ENCODE measurements at regions not wholly inside any gene's neighbourhood (a gene's known extent, or its start where the extent isn't known, plus 50 kb on each side); places are given as distances from the start of the nearest gene placed in this dataset.

DNA sequence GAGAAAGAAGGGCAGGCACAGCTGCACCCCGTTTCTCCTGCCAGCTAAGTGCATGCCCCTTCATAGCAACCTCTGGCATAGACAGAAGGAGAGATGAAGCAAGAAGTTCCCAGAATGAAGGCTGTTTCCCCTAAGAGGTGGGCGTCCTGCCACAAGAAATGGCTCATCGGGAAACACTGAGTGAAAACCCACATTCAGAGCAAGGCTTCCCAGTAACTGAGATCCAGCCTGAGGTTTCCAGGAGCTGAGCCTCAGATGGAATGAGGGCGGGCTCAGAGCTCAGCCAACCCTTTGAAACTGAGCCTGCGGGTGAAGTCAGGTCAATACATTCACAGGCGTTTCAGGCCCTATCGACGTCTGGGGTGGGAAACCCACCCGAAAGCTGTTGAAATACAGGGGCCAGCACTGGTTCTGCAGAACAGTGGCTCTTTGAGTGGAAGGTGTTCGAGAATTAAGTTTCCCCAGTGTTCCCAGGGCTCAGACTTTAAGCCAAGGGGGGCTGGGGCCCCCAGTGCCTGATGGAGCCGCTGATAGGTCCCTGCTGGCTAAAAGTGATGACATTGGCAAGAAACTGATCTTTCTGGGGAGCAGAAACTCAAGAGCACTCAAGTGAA, 510.2 kb downstream of the RPS24 start:
- DNase-seq (ENCODE audit: low spot score) = no peak

DNA sequence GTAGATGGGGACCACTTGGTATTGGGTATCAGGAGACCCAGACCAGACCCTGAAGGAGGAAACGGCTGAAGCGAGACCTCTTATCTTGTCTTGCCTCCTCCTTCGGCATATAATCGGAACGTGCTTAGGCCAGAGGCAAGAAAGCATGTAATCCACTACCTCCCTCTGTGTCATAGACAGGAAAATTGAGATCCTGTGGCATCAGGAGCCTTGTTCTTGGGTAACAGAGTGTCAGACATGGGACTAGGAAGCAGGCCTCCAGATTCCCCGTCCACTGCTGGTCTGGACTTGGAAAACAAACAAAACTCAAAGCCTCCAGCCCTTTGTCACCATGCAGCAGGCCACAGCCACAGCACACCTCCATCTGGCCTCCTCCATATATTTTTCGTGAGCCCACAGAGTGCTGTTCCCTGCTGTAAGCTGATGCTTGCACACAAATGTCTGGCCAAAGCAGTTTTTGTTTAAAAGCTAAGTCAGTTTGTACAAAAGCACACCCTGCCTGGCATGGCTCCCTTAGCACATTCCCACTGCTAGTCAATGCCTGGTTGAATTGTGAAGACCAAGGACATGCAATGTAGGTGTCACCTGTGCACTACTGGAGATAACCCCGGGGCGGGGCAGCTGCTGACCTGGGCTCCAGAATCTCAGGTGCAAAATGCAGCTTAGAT, 510.9 kb downstream of the RPS24 start:
- DNase-seq (ENCODE audit: low spot score) = no peak

DNA sequence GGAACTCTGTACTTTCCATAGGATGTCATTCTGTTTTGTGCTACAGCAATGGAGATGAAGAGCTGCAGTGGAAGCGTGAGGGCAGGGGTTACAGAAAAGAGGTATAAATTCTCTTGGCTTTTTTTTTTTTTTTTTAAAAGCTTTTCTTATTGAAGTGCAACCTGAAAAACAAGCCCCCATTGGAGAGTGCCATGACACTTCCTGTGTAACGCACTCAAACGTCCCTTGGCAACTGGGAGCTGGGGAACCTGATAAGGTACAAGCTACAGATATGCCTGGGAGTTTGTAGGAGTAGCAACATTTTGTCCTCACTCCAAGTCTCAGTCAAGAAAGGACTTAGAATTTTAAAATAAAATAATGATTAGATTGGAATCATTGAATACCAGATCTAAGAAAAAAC, 512.1 kb downstream of the RPS24 start:
- no peak for DNase-seq (ENCODE audit: low spot score)

DNA sequence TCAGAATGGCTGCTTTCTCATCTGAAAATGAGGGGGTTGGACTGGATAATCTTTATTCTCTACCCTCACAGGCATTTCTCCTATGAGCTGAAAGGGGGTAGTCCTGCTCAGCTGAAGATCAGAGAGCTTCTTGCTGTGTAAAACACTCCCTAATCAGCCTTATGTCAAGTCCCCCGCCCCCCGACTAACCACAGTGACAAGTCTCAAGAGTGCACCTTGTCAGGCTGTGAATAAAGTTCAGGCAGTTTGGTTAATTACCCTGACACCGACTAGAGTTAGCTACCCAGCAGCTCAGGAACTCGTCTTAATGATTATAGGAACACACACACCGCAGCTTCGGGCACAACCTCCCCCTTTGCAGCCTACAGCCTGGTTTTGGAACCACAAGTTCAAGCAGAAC, 513.7 kb downstream of the RPS24 start:
- DNase-seq (ENCODE audit: low spot score) = no peak

DNA sequence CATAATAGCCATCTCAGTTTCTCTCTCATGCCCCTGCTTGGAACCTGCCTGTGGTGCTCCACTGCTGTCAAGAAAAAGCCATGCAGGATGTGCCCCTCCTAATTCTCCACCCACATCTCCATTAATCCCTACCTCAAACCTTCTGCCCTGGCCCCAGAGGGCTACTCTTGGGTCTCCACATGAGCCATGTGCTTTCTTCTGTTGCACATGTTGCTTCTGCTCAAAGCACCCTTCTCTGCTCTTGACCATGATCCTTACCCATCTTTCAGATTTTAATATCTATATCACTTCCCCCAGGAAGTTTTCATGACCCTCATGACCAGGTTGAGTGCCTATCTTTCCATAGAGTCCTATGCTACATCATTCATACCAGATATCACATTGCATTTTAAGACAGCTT, 514.2 kb downstream of the RPS24 start:
- no peak for DNase-seq (ENCODE audit: low spot score)

DNA sequence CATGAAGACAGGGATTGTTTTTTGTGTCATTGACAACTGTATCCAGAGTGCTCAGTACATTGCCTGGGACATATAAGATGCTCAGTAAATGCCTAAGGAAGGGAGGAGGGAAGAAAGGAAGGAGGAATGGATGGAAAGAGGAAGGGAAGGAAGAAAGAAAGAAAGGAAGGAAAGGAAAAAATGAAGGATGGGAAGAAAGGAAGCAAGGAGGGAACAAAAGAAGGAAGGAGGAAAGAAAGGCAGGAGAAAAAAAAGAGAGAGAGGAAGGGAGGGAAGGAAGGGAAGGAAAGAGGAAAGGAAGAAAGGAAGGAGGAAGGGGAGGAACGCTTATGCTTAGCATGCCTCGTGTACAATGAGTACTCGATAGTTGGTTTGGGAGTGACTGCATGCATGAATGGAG, 514.7 kb downstream of the RPS24 start:
- DNase-seq (ENCODE audit: low spot score) = no peak

DNA sequence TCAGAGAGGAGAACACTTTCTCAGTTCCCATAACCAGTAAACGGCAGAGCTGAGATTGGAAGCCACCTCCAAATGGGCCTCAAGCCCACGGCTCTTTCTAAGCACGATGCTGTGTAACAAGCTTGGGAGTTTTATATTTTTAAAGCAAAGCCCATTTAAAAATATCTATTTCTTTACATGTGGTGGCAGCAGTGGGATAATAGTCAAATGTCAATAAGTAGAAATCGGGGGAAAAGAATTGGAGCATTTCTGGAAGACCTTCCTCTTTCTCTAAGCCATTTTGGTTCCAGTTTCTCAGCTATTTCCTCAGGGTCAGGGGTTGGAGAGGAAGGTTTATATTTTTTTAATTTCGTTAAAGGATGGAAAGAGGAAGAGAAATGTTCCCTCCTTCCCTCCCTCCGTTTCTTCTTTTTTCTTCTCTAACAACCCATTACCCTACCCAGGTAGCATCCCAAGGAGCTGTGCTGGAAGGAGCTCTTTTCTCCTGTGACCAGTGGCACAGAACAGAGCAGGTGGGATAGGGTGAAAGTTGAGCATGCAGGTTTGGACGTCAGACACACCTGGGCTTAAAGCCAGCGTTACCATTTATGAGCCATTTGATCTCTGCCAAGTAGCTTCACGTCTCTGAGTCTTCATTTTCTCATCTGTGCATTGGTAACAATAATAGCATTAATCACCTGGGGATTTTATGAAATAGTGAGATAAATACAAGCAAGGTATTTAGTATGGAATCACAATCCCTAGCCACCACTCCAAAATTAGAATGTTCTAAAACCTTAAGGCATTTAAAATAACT, 515.7 kb downstream of the RPS24 start:
- DNase-seq (ENCODE audit: low spot score) = no peak

DNA sequence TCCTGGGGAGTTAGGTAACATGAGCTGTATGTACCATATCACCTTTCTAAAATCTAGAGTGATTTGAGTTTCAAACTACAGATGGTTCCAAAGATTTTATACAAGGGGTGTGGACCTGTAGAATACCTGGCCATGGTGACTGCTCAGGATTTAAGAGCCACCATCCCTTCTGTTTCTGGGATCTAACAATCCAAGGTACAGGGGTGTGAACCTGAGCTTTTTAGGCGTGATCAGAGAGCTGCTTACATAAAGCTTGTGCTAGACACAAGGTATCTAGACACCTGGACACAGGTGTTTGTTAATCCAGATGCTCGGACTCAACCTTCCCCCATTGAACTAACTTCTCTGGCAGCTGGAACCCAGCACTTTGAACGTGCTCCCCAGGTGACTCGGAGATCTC, 516.4 kb downstream of the RPS24 start:
- DNase-seq (ENCODE audit: low spot score) = no peak

DNA sequence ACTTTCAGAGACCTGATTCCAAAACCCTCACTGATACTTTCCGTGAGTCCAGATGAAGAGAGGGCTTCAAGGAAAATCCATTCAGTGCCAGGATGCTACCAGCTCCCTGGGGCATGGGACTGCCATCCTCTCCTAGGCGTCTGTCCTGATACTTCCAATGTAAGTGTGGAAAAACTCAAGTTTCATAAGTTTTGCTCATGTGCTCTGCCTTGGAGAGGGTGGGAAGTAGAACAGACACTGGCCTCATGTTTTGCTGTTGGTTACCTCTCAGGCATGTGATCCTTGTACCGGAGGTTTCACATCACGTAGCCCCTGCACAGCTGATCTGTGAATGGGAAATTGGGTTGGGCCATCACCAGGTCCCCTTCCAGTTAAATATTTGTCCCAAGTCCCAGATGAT, 517.1 kb downstream of the RPS24 start:
- DNase-seq (ENCODE audit: low spot score) = no peak

DNA sequence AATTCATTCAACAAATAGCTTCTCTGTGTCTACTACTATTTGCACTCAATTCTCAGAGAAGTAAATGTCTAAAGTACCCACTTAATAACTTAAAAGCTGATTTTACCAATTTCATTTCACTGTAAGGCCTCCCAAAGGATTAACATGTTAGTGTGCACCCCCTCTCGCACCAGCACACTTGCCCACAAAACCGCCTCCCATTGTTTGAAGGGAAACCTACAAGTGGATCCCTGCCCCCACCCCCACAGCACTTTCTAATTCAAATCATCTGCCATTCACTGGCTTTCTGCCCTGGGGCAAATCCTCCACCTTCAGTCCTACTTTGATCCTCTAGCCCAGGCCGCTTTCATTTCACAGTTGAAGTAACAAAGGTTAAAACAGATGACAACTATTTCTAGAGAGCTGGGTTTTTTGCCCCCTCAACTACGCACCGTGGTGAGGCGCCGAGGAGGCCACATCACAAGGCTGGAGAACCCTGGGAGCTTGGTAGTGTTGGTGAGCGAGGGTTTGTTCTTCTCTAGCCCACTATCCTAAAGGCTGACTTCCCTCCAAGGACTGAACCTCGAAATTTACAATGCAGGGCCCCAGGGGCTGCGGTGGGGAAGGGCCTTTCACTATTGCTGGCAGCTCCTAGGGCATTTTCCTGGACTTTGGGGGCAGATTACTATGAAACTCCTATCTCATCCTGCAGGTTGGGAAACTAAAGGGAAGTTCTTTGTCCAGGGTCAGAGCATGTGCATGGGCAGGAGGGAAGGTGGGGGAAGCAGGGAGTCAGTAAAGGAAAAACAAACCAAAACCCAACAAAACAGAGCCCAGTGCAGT, 517.4 kb upstream of the ZMIZ1 start:
- no peak for DNase-seq (ENCODE audit: low spot score)

DNA sequence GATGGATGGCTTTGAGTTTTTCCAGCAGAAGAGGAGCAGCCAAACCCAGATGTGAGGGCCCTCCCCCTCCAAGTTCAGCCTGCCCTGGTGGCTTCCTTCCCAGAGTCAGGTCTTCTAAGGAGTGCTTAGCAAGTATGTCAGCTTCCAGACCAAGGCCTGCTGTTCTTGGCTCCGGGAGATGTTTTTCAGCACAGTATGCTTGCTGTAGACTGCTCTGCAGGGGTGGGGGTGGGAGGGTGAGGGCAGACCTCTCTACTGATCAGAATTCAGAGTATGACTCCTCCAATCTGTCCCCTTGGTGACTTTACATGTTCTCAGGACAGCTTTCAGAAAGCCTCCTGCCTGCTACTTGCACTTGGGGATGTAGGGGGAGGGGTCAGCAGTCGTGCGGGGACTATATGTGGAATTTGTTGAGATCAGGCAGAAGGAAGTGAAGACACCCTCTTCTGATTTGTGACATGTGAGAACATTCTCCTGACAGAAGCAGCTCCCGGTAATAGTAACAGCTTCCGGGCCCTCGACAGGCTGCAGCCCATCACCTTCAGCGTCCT, 516.4 kb upstream of the ZMIZ1 start:
- DNase-seq (ENCODE audit: low spot score) = no peak

DNA sequence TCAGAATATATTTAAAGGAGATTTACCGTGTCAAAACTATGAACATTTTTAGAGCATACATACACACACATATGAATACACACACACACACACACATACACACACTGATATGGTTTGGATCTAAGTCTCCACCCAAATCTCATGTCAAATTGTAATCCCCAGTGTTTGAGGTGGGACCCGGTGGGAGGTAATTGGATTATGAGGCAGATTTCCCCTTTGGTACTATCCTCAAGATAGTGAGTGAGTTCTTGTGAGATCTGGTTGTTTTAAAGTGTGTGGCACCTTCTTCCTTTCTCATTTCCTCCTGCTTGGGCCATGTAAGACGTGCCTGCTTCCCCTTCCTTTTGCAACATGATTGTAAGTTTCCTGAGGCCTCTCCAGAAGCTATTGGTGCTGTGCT, 515.0 kb upstream of the ZMIZ1 start:
- no peak for DNase-seq (ENCODE audit: low spot score)

DNA sequence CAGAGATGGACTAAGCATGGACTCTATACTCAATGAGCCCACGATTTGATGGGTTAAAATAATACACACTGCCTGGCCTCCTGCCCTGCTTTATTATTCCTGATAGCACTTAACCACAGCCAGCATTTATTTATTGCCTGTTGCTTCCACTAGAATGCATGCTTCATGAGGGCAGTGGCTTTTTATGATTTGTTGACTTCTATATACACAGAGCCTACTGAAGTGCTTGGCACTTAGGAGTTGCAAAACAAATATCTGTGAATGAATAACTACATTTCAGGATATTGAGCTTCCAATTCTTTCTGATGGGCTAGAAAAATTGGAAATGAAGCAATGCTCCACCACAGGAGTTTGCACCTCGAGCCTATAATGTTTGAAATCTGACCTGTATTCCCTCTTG, 513.6 kb upstream of the ZMIZ1 start:
- no peak for DNase-seq (ENCODE audit: low spot score)

DNA sequence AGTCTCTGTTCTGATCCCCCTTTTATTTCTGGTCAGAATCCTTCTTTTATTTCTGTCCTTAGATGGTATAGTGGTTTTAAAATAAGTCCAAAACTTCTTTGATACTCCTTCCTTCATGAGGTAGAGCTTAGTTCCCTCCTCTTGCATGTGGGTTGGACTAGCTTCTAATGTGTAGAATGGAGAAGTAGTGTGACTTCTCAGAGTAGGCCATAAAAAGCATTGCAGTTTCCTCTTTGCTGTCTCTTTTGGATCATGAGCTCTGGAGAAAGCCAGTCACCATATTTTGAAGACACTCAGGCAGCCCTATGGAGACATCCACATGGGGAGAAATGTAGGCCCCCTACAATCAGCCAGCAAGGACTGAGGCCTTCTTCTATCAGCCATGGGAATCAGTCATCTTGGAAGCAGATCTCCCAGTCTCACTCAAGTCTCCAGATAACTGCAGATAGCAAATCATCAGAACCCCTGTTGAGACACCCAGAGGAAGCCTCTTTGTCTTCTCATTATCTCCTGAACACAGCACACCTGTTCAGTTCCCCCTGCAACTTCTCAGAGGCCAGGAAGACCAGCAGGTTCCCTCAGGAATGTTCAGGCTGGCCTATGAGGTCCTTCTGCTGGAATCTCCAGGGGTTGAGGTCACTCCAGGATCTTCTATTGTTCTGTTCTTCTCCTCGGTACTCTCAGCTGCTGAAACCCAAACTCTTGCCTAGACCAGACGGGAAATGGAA, 511.9 kb upstream of the ZMIZ1 start:
- DNase-seq (ENCODE audit: low spot score) = no peak

DNA sequence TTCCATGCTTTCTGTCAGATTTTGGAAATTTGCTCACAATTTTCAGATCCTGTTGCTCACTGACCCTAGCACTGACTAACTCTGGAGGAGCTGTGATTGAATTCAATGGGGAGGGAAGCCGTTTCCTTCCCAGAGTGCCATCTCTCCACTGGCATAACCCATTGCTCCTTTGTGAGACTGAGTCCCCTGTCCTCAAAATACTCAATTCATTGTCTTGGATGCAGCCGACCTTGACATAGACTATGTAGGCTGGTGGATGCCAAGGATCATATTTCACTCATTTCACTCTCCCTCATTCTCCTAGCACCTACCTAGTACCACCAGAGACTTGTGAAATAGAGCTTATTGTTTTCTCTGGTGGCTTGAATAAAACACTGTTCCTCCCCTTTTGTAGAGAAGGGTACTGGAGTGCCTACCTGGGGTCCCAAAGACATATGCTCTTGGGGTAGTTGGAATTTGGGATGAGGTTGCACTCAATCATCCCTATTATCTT, 511.3 kb upstream of the ZMIZ1 start:
- DNase-seq (ENCODE audit: low spot score) = no peak

DNA sequence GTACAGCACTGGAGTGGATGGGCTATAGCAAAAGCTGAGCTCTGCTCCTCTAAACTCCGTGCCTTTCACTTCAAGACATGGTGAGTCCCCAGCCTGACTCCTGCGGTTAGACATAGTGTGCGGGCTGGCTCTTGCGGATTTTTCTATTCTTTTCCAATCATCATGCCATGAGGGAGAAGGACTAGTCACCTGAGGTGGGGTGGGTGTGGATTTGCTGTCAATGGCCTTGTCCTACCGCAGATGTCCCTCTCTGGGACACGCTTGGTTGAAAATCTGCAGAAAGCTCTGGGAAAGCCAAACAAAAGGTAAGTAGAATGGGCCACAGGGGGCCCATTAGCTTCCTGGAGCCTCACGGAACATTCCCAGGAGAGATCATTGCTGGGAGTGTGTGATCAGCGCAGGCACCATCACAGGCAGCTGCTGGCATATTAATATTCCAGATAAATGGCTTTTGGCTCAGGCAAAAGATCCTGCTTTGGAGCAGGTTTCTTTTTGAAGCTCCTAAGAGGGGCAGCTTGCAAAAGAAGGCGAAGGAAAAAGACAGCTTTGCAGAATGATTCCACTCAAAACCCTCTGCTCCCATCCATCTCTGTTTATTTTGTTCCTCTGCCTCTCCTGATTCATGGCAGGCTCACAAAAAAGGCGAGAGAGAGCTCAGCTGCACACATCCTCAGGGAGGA, 509.0 kb upstream of the ZMIZ1 start:
- DNase-seq (ENCODE audit: low spot score) = no peak

DNA sequence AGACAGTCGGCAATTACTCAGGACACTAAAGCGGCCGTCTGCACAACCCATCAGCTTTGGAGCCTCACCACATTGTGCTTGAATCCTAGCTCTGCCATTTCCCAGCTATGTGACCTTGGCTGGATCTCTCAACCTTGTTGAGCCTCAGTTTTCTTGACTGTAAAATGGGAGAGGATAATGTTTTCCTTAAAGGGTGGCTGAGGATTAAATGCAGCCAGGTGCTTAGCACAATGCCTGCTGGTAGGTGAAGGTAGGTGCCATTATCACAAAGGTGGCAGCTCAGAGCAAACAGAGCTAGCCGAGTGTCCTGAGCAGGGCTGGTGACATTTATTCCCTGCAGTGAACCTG, 508.5 kb upstream of the ZMIZ1 start:
- DNase-seq (ENCODE audit: low spot score) = no peak

DNA sequence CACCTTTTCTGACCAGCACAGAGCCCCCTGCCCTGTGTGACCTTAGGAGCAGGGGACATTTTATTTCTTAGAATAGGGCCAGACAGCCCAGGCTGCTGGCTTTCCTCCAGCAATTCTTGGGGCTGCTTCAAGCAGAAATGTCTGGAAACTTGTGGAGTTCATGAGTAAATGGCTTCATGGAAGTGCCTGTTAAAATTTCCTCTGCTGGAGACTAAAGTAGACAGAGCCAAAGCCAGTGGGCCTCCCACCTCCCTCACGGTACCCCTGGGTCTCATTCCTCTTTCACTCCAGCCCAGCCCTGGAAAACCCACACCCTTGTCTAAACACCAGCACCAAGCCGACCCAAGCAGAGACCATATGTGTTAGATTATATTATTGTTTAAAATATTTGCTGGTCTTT, 505.5 kb upstream of the ZMIZ1 start:
- no peak for DNase-seq (ENCODE audit: low spot score)

DNA sequence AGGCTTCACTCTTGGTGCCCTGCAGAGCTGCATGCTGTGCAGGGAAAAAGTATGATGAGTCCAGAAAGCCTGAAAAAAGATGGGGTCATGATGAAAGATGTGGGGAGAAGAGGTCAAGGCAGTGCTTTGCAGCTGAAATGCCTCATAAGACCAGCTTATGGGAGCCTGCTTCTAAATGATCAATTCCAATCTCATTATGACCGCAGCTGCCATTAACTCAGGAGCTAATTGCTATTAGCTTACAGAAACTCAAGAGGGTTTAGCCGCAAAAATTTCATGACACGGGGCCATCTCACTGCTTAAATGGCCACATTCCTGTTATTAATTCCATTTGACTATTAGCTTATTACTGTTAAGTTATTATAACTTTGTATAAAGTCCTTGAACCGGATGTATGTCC, 502.9 kb upstream of the ZMIZ1 start:
- no peak for DNase-seq (ENCODE audit: low spot score)

DNA sequence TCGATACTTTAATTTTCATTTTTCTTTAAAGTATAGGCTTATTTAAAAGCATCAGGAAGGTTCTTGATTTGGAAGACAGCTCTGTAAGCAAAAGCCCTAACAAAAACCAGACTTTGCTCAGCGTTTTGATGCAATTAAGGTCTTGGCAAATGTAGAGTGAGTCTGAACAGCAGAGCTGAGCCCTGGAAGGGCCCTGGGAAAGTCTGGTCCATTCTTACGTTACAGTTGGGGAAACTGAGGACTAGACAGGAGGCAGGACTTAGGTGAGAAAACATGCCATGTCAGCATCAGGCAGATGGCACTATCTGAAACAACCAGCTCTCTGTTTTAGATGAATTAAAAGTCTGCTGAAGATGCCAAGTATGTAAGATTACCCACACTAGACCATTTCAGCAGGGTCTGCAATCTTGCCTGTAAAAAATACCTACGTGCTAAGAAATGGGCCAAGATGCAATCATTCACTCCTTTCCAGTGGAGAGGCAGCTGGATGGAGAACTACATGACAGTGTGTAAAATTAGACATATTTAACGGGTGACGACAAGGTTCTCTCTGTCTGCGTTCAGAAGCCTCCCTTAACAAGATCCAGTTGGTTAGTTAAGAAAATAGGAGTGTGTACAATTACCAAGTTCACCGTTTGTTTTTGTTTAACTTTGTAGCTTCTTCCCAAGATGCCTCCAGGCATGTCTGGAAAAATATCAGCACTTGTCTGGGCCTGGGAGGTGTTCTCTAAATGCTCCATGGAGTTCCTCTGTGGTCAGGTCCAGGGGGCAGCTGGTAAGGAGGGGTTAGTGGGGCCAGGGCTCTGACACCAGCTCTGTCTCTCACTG, 502.3 kb upstream of the ZMIZ1 start:
- no peak for DNase-seq (ENCODE audit: low spot score)

Data from RKO (cell line).